PC-9 (cell line): ENCODE measurements at regions not wholly inside any gene's neighbourhood (a gene's known extent, or its start where the extent isn't known, plus 50 kb on each side); places are given as distances from the start of the nearest gene placed in this dataset.

Experiments used
- BruUV-seq: library from RNA; stranded (reverse); fragments of 400-500 nt; replicated peaks from 2 replicates; lab custom pipeline; 2021; lab: Mats Ljungman, UMichigan
- CTCF ChIA-PET: fragments of 300-600 bp; sonication (Branson Sonifier 250); formaldehyde crosslinking; loops from one replicate; lab custom pipeline; 2022; ENCODE audit warnings: antibody characterized with exemption; lab: Charles Lee
- POLR2A ChIA-PET: fragments of 300-600 bp; sonication (Branson Sonifier 250); formaldehyde crosslinking; loops from one replicate; lab custom pipeline; 2022; ENCODE audit warnings: antibody characterized with exemption; ENCODE audit not compliant: unreplicated experiment; lab: Charles Lee
- DNase-seq, 2 experiments: peaks; one replicate each; pipeline versions ENCODE4 v3.0.0 to v3.0.0-alpha.2; 2015 to 2022; ENCODE audit warnings: mixed read lengths in 1 of 2
- H2AFZ ChIP-seq: fragments of 200-600 bp; sonication (generic); 2 replicates; pipeline ENCODE4 v1.8.1; 2017; ENCODE audit warnings: antibody characterized with exemption
- H3F3A ChIP-seq: fragments of 200-600 bp; sonication (generic); 2 replicates; pipeline ENCODE4 v1.8.1; 2017; ENCODE audit warnings: antibody characterized with exemption, mild to moderate bottlenecking, low read depth; ENCODE audit not compliant: insufficient read depth
- H3K27ac ChIP-seq: fragments of 200-600 bp; sonication (generic); 2 replicates; pipeline ENCODE4 v1.6.1; 2016; ENCODE audit warnings: mixed run types
- H3K27me3 ChIP-seq: fragments of 200-600 bp; sonication (generic); 2 replicates; pipeline ENCODE4 v1.6.1; 2016; ENCODE audit warnings: low read depth, mixed run types; ENCODE audit not compliant: insufficient read depth
- H3K36me3 ChIP-seq: fragments of 200-600 bp; sonication (generic); 2 replicates; pipeline ENCODE4 v1.6.1; 2016; ENCODE audit warnings: low read depth, mixed run types
- H3K4me1 ChIP-seq: fragments of 200-600 bp; sonication (generic); replicated peaks from 2 replicates; pipeline ENCODE4 v1.6.1; 2016; ENCODE audit warnings: mixed run types; ENCODE audit not compliant: insufficient read depth
- H3K4me2 ChIP-seq: fragments of 200-600 bp; sonication (generic); 2 replicates; pipeline ENCODE4 v1.6.1; 2017; ENCODE audit warnings: mixed run types
- H3K4me3 ChIP-seq: fragments of 200-600 bp; sonication (generic); 2 replicates; pipeline ENCODE4 v1.6.1; 2016; ENCODE audit warnings: mixed run types
- H3K79me2 ChIP-seq: fragments of 200-600 bp; sonication (generic); 2 replicates; pipeline ENCODE4 v1.6.1; 2017; ENCODE audit warnings: low read depth, mixed run types
- H3K9me2 ChIP-seq: fragments of 200-600 bp; sonication (generic); 2 replicates; pipeline ENCODE4 v1.8.1; 2017; ENCODE audit warnings: mild to moderate bottlenecking; ENCODE audit not compliant: insufficient read depth
- H3K9me3 ChIP-seq: fragments of 200-600 bp; sonication (generic); 2 replicates; pipeline ENCODE4 v1.8.1; 2016; ENCODE audit warnings: low read depth; ENCODE audit not compliant: insufficient read depth
- H4K20me1 ChIP-seq: fragments of 200-600 bp; sonication (generic); 2 replicates; pipeline ENCODE4 v1.8.1; 2017; ENCODE audit not compliant: insufficient read depth
- CTCF ChIP-seq: fragments of 200-600 bp; sonication (generic); conservative IDR thresholded peaks from 2 replicates; pipeline ENCODE4 v1.6.1; 2017; ENCODE audit warnings: mixed run types, antibody characterized with exemption, mild to moderate bottlenecking, moderate library complexity
- EZH2 ChIP-seq: fragments of 200-600 bp; sonication (generic); IDR thresholded peaks from 2 replicates; pipeline ENCODE4 v1.8.0; 2017; ENCODE audit warnings: antibody characterized with exemption, low read depth
- intact Hi-C: fragments of 100-400 bp; cut with micrococcal nuclease; formaldehyde crosslinking; loops from one replicate; pipeline ENCODE4 v1.10.0; 2022; ENCODE audit not compliant: unreplicated experiment

- Histone ChIP-seq H4K20me1 (no peaks in the 10 kb centered on the region), H3K4me3 (no peak overlapping the region), H3K27ac (no peak overlapping the region), H2AFZ (no peak overlapping the region), H3K36me3 (no peaks in the 10 kb centered on the region), H3F3A (no peaks in the 10 kb centered on the region), H3K9me3 (peaks cover 7% of the 10 kb centered on the region), H3K27me3 (no peaks in the 10 kb centered on the region), H3K79me2 (no peaks in the 10 kb centered on the region), H3K4me1 (no peaks in the 10 kb centered on the region), H3K9me2 (no peaks in the 10 kb centered on the region), H3K4me2 (no peak overlapping the region)
- intact Hi-C loops: no loop called here
- DNase-seq: no peak
- ChIA-PET CTCF (interaction anchor here (0.6 to 0.7 kb wide), 2 partner anchors 89 to 1254 kb away, joined by 3 to 4 read pairs; no protein-coding TSS in a partner anchor), POLR2A (no interaction called here)
- no peak for TF ChIP-seq CTCF
- TF ChIP-seq EZH2: no peak
- BruUV-seq: no TSS peak
These were observed 95.3 kb upstream of the STMND1 start for GRCh38 chr6:17006543-17006942.

DNA sequence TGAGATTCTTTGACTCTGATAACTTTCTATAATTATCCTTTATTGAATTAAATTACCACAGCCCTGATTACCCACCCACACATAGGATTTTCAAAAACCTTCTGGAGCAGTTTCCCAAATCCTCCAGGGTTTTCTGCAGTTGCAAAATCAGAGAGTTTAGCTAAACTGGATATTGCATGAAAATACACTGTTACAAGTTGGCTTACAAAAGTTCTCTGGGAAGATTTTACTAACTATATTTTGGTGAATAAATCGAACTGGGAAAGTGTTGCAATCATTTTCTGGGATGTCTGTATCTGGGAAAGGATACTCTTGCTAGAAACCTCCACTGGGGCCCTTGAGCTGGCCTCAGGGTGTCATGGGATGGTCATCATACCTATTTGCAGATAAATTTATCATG lies 97.6 kb upstream of the STMND1 start:
- no peaks in the 10 kb centered on the region for H3K79me2 ChIP-seq
- no peaks in the 10 kb centered on the region for H3K27me3 ChIP-seq
- no peak for DNase-seq
- no peak overlapping the region for H3K27ac ChIP-seq
- no peak overlapping the region for H2AFZ ChIP-seq
- no TSS peak for BruUV-seq
- intact Hi-C loops: no loop called here
- peaks cover 7% of the 10 kb centered on the region for H3K9me3 ChIP-seq
- H3K4me1 ChIP-seq: no peaks in the 10 kb centered on the region
- H3K4me2 ChIP-seq: no peak overlapping the region
- CTCF ChIA-PET: no interaction called here
- H3K4me3 ChIP-seq: no peak overlapping the region
- no peaks in the 10 kb centered on the region for H3F3A ChIP-seq
- TF ChIP-seq EZH2: no peak
- no peak for TF ChIP-seq CTCF
- H3K9me2 ChIP-seq: no peaks in the 10 kb centered on the region
- no peaks in the 10 kb centered on the region for H4K20me1 ChIP-seq
- H3K36me3 ChIP-seq: no peaks in the 10 kb centered on the region
- POLR2A ChIA-PET: no interaction called here

DNA sequence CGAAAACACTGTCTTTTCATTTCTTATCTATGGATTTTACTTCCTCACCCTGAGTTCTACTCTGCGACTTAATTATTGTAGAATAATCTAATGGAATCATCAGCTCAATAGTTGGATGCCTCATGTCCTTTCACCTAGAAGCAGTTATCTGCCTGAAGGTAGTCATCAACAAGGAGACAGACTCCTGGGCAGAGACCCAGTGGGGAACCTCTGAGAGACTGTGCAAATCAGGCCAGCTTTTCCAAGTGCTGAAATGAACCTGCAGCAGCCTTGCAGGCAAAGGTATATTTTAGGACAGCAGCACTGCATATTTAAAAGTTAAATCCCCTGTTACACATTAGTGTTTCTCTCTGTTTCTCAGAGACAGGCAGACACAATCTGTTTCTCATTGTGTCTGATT lies 99.7 kb upstream of the STMND1 start:
- Histone ChIP-seq H3K27me3 (no peaks in the 10 kb centered on the region), H3K9me3 (peaks cover 7% of the 10 kb centered on the region), H3K36me3 (no peaks in the 10 kb centered on the region), H3K27ac (no peak overlapping the region), H4K20me1 (no peaks in the 10 kb centered on the region), H3K4me2 (no peak overlapping the region), H2AFZ (no peak overlapping the region), H3K4me3 (no peak overlapping the region), H3K4me1 (no peaks in the 10 kb centered on the region), H3F3A (no peaks in the 10 kb centered on the region), H3K9me2 (no peaks in the 10 kb centered on the region), H3K79me2 (no peaks in the 10 kb centered on the region)
- no peak for DNase-seq
- intact Hi-C loops: no loop called here
- no peak for TF ChIP-seq CTCF
- ChIA-PET POLR2A (interaction anchor here (0.6 kb wide), 1 partner anchor 150 kb away, joined by 4 read pairs; no protein-coding TSS in a partner anchor), CTCF (no interaction called here)
- no TSS peak for BruUV-seq
